HepG2 (cell line): ENCODE measurements at regions not wholly inside any gene's neighbourhood (a gene's known extent, or its start where the extent isn't known, plus 50 kb on each side); places are given as distances from the start of the nearest gene placed in this dataset.
"Not testable (repeated sequence)": the region's sequence is repeated elsewhere in the genome, so short reads cannot be mapped to it uniquely, and the experiment has no call there.

Experiments
- ATAC-seq: fragments of 200-7000 bp; cut with Tn5 transposase; 3 replicates; pipeline ENCODE4 v1.9.1; 2020; ENCODE audit warnings: mild to moderate bottlenecking, moderate library complexity
- BruUV-seq: library from RNA; stranded (reverse); fragments of 400-500 nt; replicated peaks from 2 replicates; lab custom pipeline; 2021; lab: Mats Ljungman, UMichigan
- CTCF ChIA-PET: fragments of 300-600 bp; formaldehyde crosslinking; extraction: SDS; loops from one replicate; lab custom pipeline; 2021; ENCODE audit warnings: low total read pairs, inconsistent platforms, low intra/inter-chr PET ratio; lab: Yijun Ruan, JAX
- POLR2A ChIA-PET: fragments of 350-600 bp; sonication (Branson Sonifier 250); formaldehyde crosslinking; loops from one replicate; lab custom pipeline; 2020; ENCODE audit warnings: antibody characterized with exemption, inconsistent platforms; lab: Yijun Ruan, JAX
- DNase-seq: peaks from one replicate; pipeline ENCODE4 v3.0.0-alpha.2; 2015; ENCODE audit warnings: low spot score
- FAIRE-seq: peaks from 3 replicates; lab custom pipeline; 2011; peaks lifted over from hg19 to GRCh38; lab: Jason Lieb, UNC
- H2AFZ ChIP-seq: one replicate; pipeline ENCODE4 v1.6.1; 2011; ENCODE audit warnings: low read length, inconsistent platforms
- H3K27ac ChIP-seq: fragments of 300-600 bp; 3 replicates; pipeline ENCODE4 v1.8.0; 2011; ENCODE audit warnings: mixed run types, mild to moderate bottlenecking, mixed read lengths, low read length, inconsistent platforms; ENCODE audit not compliant: insufficient read depth; ENCODE audit errors: extremely low read length
- H3K27me3 ChIP-seq, 2 experiments: fragments of 200-600 bp in 1 of 2; 2 replicates in 1 of 2; 3 replicates in 1 of 2; pipeline versions ENCODE4 v1.6.0 to v1.8.0; 2011; ENCODE audit warnings: low read length in 2 of 2, mild to moderate bottlenecking in 2 of 2, moderate library complexity in 2 of 2, inconsistent platforms in 1 of 2; ENCODE audit not compliant: insufficient read depth in 2 of 2, control insufficient read depth in 1 of 2
- H3K36me3 ChIP-seq, 2 experiments: fragments of 200-600 bp in 1 of 2; replicated peaks in 1 of 2; 2 replicates in 1 of 2; 3 replicates in 1 of 2; pipeline versions ENCODE4 v1.5.1 to v1.8.0; 2011; ENCODE audit warnings: low read length in 2 of 2, inconsistent platforms in 1 of 2; ENCODE audit not compliant: insufficient read depth in 2 of 2, control insufficient read depth in 1 of 2
- H3K4me1 ChIP-seq: 2 replicates; pipeline ENCODE4 v1.5.1; 2012; ENCODE audit warnings: low read length, inconsistent platforms; ENCODE audit not compliant: insufficient read depth
- H3K4me2 ChIP-seq: 2 replicates; pipeline ENCODE4 v1.6.0; 2011; ENCODE audit warnings: low read depth, low read length, inconsistent platforms
- H3K4me3 ChIP-seq, 3 experiments: fragments of 200-600 bp in 1 of 3; sonication (generic), shearing (Covaris generic) in 1 of 3; replicated peaks in 1 of 3; 2 replicates each; pipeline ENCODE4 v1.5.1; 2011 to 2016; ENCODE audit warnings: low read length in 3 of 3, inconsistent platforms in 2 of 3, low read depth in 2 of 3, mild to moderate bottlenecking in 2 of 3, control low read depth in 1 of 3, mixed read lengths in 1 of 3; ENCODE audit not compliant: insufficient read depth in 1 of 3
- H3K79me2 ChIP-seq: one replicate; pipeline ENCODE4 v1.6.1; 2011; ENCODE audit warnings: low read length, inconsistent platforms; ENCODE audit not compliant: insufficient read depth
- H3K9ac ChIP-seq: 2 replicates; pipeline ENCODE4 v1.6.0; 2011; ENCODE audit warnings: mild to moderate bottlenecking, low read depth, low read length, inconsistent platforms; ENCODE audit not compliant: insufficient read depth
- H3K9me3 ChIP-seq: 2 replicates; pipeline ENCODE4 v1.5.1; 2012; ENCODE audit warnings: mild to moderate bottlenecking, low read length
- H4K20me1 ChIP-seq: 2 replicates; pipeline ENCODE4 v1.6.0; 2011; ENCODE audit warnings: inconsistent platforms, mild to moderate bottlenecking, low read length, moderate library complexity; ENCODE audit not compliant: insufficient read depth
- ATF7 ChIP-seq, 2 experiments: fragments of 450-650 bp in 1 of 2; sonication (generic) in 1 of 2; formaldehyde crosslinking in 1 of 2; IDR thresholded peaks; 2 replicates each; pipeline versions ENCODE4 v1.4.0 to v1.6.1; 2016 to 2020; ENCODE audit warnings: antibody characterized with exemption in 1 of 2, mild to moderate bottlenecking in 1 of 2, missing genetic modification reagents in 1 of 2
- CREB1 ChIP-seq, 2 experiments: fragments of 450-650 bp in 1 of 2; IDR thresholded peaks; 2 replicates each; pipeline ENCODE4 v1.6.1; 2016 to 2017; ENCODE audit warnings: control low read depth in 1 of 2, mild to moderate bottlenecking in 1 of 2, missing compliant biosample characterization in 1 of 2, missing genetic modification characterization in 1 of 2
- FOXM1 ChIP-seq: sonication (generic); formaldehyde crosslinking; IDR thresholded peaks from 2 replicates; pipeline ENCODE4 v1.5.0; 2020; ENCODE audit warnings: missing genetic modification reagents
- HOXD1 ChIP-seq: sonication (generic); formaldehyde crosslinking; IDR thresholded peaks from 2 replicates; pipeline ENCODE4 v1.5.0; 2020; ENCODE audit warnings: missing genetic modification reagents
- TARDBP ChIP-seq: sonication (generic); formaldehyde crosslinking; IDR thresholded peaks from 2 replicates; pipeline ENCODE4 v1.8.0; 2022; ENCODE audit warnings: mild to moderate bottlenecking, missing genetic modification reagents
- TCF7L2 ChIP-seq: IDR thresholded peaks from 2 replicates; pipeline ENCODE4 v1.6.1; 2011; ENCODE audit warnings: mild to moderate bottlenecking, low read depth, low read length, moderate library complexity
- TP53 ChIP-seq: sonication (generic); formaldehyde crosslinking; conservative IDR thresholded peaks from 2 replicates; pipeline ENCODE4 v1.4.0; 2020; ENCODE audit warnings: missing genetic modification reagents
- U2AF1 ChIP-seq: fragments of 200-400 bp; formaldehyde crosslinking; optimal IDR thresholded peaks from 2 replicates; pipeline ENCODE3; 2017; ENCODE audit warnings: mild to moderate bottlenecking, low read depth, low read length
- YEATS2 ChIP-seq: sonication (generic); formaldehyde crosslinking; IDR thresholded peaks from 2 replicates; pipeline ENCODE4 v1.4.0; 2020; ENCODE audit warnings: missing genetic modification reagents, borderline replicate concordance
- ZNF224 ChIP-seq: sonication (generic); formaldehyde crosslinking; IDR thresholded peaks from 2 replicates; pipeline ENCODE4 v1.5.0; 2020; ENCODE audit warnings: mild to moderate bottlenecking, missing genetic modification reagents
- ZNF251 ChIP-seq: sonication (generic); formaldehyde crosslinking; IDR thresholded peaks from 2 replicates; pipeline ENCODE4 v1.9.0; 2021; ENCODE audit warnings: mild to moderate bottlenecking, missing genetic modification reagents
- ZNF510 ChIP-seq: sonication (generic); formaldehyde crosslinking; IDR thresholded peaks from 2 replicates; pipeline ENCODE4 v1.4.0; 2020; ENCODE audit warnings: low read depth, mild to moderate bottlenecking, missing genetic modification reagents
- ZNF670 ChIP-seq: sonication (generic); formaldehyde crosslinking; IDR thresholded peaks from 2 replicates; pipeline ENCODE4 v1.8.0; 2022; ENCODE audit warnings: mild to moderate bottlenecking, missing genetic modification reagents, borderline replicate concordance
- WGBS: methylation state at CpG from one replicate; pipeline ENCODE4 v1.1.6; 2017; ENCODE audit warnings: low lambda C conversion rate; 5-methylcytosine and 5-hydroxymethylcytosine counted together
- in situ Hi-C: cut with HindIII; loops from 2 replicates; pipeline ENCODE4 v1.10.0; 2017; ENCODE audit warnings: low pct_unique_long_range_greater_than_20kb; ENCODE audit not compliant: extremely low pct_ligation_motif_present
- intact Hi-C: fragments of 100-400 bp; cut with micrococcal nuclease; formaldehyde crosslinking; loops from one replicate; pipeline ENCODE4 v1.10.0; 2022; ENCODE audit not compliant: unreplicated experiment
- TF ChIP-seq, protein P1 (sequence below): sonication (generic); formaldehyde crosslinking; IDR thresholded peaks from 2 replicates; pipeline ENCODE4 v1.5.0; 2020; ENCODE audit warnings: mild to moderate bottlenecking, low read depth, missing genetic modification reagents, borderline replicate concordance

DNA sequence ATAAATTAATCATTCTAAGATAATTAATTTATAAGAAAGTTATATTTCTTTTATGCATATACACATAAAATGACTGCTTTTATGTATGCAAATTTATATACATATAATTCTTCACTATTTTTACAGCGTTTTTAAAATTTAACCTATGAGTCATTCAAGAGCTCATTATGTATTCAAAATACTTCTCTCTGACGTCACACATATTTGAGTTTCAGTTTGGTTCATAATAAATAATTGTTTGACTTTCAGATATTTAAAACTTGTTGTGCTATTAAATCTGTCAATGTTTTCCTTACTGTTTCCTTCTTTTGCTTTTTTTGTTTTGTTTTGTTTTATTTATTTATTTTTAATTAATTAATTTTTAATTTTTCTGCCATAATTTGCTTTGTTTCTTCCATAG, 467.5 kb upstream of the ADGRB3 start:
- no peaks in the 10 kb centered on the region for H4K20me1 ChIP-seq
- H3K9me3 ChIP-seq, result no peaks in the 10 kb centered on the region
- CTCF ChIA-PET, result no interaction called here
- POLR2A ChIA-PET, result no interaction called here
- no peaks in the 10 kb centered on the region for H3K79me2 ChIP-seq
- BruUV-seq, result no TSS peak
- TF ChIP-seq TP53 (CRISPR knock-in tag) (no peak), TCF7L2 (no peak), CREB1 (IDR thresholded peaks at IDR 0.05) (peak; percentile 96), CREB1 (CRISPR knock-in tag; IDR thresholded peaks at IDR 0.05) (no peak), ZNF670 (CRISPR knock-in tag) (no peak), YEATS2 (no peak), ZNF224 (no peak), U2AF1 (no peak), FOXM1 (CRISPR knock-in tag) (no peak), TARDBP (CRISPR knock-in tag) (no peak), ZNF251 (no peak), HOXD1 (CRISPR knock-in tag) (no peak), ZNF510 (CRISPR knock-in tag) (no peak), ATF7 (IDR thresholded peaks at IDR 0.05) (peak; percentile 84), ATF7 (CRISPR knock-in tag; IDR thresholded peaks at IDR 0.05) (no peak)
- TF ChIP-seq, protein P1, sequence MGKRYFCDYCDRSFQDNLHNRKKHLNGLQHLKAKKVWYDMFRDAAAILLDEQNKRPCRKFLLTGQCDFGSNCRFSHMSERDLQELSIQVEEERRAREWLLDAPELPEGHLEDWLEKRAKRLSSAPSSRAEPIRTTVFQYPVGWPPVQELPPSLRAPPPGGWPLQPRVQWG (CRISPR knock-in tag), result no peak
- TF ChIP-seq, all 625 proteins: peak for 2
- 2% methylated on average over 2 of the region's 2 CpGs for WGBS
- H3K36me3 ChIP-seq, result no peaks in the 10 kb centered on the region
- intact Hi-C loops, result no loop called here
- DNase-seq (no peak), ATAC-seq (no peak), FAIRE-seq (no peak)
- H3K4me3 ChIP-seq, result no peak overlapping the region
- H3K9ac ChIP-seq, result no peak overlapping the region
- no peak overlapping the region for H2AFZ ChIP-seq
- H3K4me2 ChIP-seq, result no peak overlapping the region
- no peaks in the 10 kb centered on the region for H3K4me1 ChIP-seq
- H3K27me3 ChIP-seq, result no peaks in the 10 kb centered on the region
- in situ Hi-C loops, result no loop called here
- H3K27ac ChIP-seq, result no peak overlapping the region

DNA sequence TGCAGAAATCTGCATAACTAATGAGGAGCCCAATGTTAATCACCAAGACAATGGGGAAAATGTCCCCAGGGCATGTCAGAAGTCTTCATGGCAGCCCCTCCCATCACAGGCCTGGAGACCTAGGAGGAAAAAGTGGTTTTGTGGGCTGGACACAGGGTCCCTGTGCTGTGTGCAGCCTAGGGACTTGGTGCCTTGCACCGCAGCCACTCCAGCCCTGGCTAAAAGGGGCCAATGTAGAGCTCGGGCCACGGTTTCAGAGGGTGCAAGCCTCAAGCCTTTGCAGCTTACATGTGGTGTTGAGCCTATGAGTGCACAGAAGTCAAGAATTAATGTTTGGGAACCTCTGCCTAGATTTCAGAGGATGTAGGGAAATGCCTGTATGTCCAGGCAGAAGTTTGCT, 474.3 kb upstream of the ADGRB3 start:
- H4K20me1 ChIP-seq, H3K27me3 ChIP-seq, POLR2A ChIA-PET, H3K4me1 ChIP-seq, H3K27ac ChIP-seq, DNase-seq, H3K9ac ChIP-seq, CTCF ChIA-PET, intact Hi-C loops, H3K4me3 ChIP-seq, ATAC-seq, in situ Hi-C loops, BruUV-seq, H2AFZ ChIP-seq, FAIRE-seq, H3K4me2 ChIP-seq, H3K79me2 ChIP-seq, H3K36me3 ChIP-seq: not testable (repeated sequence)
- WGBS, result 0% methylated on average over 2 of the region's 3 CpGs
- peaks cover 13% of the 10 kb centered on the region for H3K9me3 ChIP-seq
